Middle frontal gyrus (tissue), 1 donor: ENCODE measurements at regions not wholly inside any gene's neighbourhood (a gene's known extent, or its start where the extent isn't known, plus 50 kb on each side); places are given as distances from the start of the nearest gene placed in this dataset.
"Not testable (repeated sequence)": the region's sequence is repeated elsewhere in the genome, so short reads cannot be mapped to it uniquely, and the experiment has no call there.

Source experiments
- DNase-seq: peaks from one replicate; pipeline ENCODE4 v3.0.0-alpha.2; 2015; ENCODE audit warnings: low spot score; ENCODE audit errors: extremely low spot score

DNA sequence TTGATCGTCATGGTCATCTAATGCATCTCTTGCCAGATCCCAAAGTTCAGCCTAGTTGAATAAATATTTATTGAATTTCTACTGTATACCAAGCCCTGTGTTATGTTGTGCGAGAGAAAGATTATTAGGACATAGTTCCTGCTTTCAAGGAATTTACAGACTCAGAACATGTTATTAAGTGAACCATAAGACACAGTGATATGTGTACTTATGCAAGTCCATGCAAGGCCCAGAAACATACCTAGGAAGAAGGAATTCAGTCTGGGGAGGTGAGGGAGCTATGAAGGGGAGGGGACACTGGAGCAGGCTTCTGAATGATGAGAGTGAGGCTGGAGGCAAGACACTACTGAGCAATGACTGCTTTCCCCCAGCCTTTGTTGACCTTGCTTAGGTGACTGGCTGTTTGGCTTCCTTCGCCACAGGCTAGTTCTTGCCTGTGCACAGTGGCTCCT lies 81.4 kb downstream of the ACAA2 start:
- DNase-seq, result no peak

DNA sequence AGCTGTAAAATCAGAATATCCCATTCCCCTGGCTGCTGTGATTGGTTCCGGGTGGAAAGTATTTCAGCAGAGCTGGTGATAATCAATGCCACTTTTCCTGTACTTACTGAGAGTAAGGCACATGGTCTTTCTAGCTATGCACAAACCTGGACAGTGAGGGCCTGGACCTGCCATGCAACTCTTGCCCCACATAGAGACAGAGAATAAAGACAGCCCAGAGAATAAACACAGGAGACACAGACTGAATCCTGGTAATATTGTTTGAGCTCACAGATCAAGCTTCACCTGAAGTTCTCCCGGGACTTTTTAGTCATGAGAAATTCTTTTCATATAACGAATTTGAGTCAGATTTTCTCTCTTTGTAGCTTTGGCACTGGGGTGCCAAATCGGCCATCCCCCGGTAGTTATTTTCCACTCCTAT lies 81.9 kb downstream of the ACAA2 start:
- no peak for DNase-seq

- no peak for DNase-seq
Observed at GRCh38 chr18:49730951-49731391, 82.4 kb downstream of the ACAA2 start.

GRCh38 chr18:49728542-49728941 lies 84.8 kb downstream of the ACAA2 start:
- no peak for DNase-seq

- DNase-seq, result no peak
Observed at GRCh38 chr18:49727816-49728215, 85.5 kb downstream of the ACAA2 start.

DNA sequence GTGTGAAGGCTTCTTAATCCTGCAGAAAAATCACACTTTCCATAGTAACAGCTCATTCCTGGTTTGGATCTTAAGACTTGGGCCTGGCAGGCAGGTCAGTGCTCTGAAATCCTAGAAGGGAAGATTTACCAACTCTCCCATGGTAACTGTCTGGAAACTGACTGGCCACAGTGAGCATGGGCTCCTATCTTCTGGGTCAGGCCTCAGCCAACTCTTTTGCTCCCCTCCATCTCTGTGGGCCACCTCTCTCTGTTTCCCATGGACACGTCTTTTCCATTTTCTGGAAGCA lies 86.7 kb downstream of the ACAA2 start:
- DNase-seq, result no peak

GRCh38 chr18:49725809-49726674 lies 87.3 kb downstream of the ACAA2 start:
- DNase-seq, result no peak

- no peak for DNase-seq
Observed at GRCh38 chr18:49723648-49724180, 89.6 kb downstream of the ACAA2 start.

GRCh38 chr18:49722477-49722876 lies 90.9 kb downstream of the ACAA2 start:
- no peak for DNase-seq

DNA sequence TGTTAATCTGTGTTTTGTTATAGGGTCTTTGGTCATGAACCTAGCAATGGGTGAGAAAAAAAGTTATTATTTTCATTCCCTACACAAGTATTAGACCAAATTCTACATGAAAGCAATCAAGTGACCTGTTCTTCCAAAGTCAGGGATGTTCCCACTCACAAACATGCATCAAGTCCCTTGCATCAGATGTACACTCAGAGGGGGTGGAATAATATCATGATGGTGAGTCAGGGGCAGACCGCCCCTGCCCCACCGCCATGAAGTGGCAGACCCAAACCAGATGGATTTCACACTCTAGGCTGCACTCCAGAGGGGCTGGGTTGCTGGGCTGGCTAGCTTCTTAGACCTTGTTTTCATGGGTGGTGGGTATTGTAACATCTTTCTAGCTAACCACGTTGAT lies 91.4 kb downstream of the ACAA2 start:
- no peak for DNase-seq

GRCh38 chr18:49720944-49721343 lies 92.4 kb downstream of the ACAA2 start:
- not testable (repeated sequence) for DNase-seq

GRCh38 chr18:49717617-49718016 lies 95.7 kb downstream of the ACAA2 start:
- no peak for DNase-seq

GRCh38 chr18:49716035-49716434 lies 97.3 kb downstream of the ACAA2 start:
- no peak for DNase-seq

GRCh38 chr18:49709347-49709690 lies 104.0 kb downstream of the ACAA2 start:
- DNase-seq, result no peak

DNA sequence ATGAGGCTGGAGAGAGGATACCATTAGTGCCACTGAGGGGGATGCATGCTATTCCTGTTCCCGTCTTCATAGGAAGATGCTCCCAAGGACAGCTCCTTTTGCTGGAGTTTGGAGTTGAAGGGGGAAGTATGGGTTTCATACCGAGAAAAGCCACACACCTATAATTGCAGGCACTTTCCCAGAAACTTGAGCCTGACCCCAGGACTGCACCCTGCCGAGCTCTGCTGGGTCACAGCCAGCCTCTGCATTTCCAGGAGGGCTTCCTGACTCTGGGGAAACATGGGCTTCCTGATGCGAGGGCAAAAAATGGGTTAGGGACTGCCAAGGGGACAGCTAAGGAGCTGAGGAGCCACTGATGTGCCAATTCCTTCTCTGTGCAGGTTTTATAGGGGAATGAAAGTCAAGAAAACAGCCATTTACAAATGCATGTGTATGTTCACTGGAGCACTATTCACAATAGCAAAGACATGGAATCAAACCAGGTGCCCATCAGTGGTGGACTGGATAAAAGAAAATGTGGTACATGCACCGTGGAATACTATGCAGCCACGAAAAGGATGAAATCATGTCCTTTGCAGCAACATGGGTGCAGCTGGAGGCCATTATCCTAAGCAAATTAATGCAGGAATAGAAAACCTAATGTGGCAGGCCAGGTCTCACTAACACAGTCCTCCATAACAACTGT lies 104.5 kb downstream of the ACAA2 start:
- DNase-seq, result no peak

DNA sequence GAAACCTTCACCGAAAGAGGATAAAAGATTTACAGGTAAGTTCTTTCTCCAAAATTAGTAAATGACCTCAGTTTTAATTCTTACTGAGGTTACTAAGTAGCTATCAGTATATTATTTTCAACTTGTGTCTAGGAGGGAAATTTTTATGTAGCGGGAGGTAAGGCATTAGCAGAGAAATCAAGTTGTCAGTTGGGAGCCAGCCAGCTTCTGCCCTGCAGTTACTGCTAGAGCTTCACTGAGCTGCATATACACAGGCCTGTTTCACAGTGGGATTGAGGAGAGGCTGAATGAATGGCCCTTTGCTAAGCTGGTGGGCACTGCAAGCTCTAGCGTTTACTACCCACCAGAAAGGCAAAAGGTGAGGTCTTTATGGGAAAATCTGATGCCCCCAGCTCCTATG lies 105.7 kb downstream of the ACAA2 start:
- no peak for DNase-seq

DNA sequence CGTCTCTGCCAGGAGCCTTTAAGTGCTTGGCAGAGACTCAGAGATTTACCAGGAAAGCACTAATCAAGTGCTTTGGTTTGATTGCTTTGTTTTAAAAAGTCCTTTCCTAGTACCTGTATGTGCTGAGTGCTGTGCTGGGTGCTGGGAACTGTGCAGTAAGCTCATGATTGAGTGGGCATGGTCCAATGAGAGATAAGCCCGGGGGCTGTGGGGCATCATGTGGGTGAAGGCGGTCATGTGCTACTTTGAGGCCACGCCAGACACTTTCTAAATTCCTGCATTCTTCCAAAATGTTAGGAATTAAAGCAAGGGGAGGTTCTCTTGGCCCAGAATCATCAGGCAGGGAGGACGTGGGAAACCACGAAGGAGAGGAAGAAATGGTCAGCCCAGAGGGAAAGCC lies 109.0 kb downstream of the ACAA2 start:
- no peak for DNase-seq

GRCh38 chr18:49701190-49701589 lies 112.1 kb downstream of the ACAA2 start:
- no peak for DNase-seq

GRCh38 chr18:49699303-49699702 lies 114.0 kb downstream of the ACAA2 start:
- no peak for DNase-seq

DNA sequence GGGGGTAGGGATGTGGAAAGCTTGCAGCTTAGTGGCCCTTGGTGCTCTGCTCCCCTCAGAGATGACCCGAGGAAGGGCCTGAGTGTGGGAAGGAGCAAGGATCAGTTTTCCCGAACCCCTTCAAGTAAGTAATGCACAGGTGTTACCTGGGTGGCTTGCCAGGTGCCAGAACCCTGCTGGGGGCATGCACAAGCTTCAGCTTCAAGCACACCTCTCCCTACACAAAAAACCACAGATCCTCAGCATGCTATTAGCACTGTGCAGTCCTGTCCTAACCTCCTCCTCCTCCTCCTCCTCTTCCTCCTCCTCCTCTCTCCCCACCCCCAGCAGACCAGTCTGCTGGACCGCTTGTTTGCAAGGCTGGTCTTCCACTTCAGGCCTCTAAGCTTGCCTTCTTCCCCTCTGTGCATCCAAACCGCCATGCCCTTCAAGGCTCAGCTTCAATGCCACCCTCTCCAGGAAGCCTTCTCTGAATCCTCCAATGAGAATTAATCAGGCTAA lies 114.8 kb downstream of the ACAA2 start:
- no peak for DNase-seq

GRCh38 chr18:49697757-49698524 lies 115.4 kb downstream of the ACAA2 start:
- no peak for DNase-seq

DNA sequence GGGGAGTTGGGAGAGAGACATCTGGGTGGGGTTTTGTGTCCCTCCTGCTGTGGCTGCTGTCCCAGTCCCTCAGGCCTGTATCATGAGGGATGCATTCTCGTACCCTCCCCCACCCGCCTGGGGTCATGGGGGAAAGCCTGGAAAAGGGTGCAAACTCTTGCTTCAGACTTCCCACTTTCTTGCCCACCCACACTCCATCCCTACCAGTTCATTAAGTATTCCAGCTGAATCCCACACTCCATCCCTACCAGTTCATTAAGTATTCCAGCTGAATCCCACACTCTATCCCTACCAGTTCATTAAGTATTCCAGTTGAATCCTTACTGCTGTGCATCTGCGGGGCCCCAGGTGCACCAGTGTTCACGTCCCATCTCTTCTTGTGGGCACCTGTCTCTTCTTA lies 116.3 kb downstream of the ACAA2 start:
- DNase-seq, result no peak
